Amygdala (tissue), 56 donors: ENCODE measurements at regions not wholly inside any gene's neighbourhood (a gene's known extent, or its start where the extent isn't known, plus 50 kb on each side); places are given as distances from the start of the nearest gene placed in this dataset.

Source experiments
- DNase-seq, 56 donors: peaks; one replicate each; lab custom pipeline; 2025; lab: John Stamatoyannopoulos, UW

DNA sequence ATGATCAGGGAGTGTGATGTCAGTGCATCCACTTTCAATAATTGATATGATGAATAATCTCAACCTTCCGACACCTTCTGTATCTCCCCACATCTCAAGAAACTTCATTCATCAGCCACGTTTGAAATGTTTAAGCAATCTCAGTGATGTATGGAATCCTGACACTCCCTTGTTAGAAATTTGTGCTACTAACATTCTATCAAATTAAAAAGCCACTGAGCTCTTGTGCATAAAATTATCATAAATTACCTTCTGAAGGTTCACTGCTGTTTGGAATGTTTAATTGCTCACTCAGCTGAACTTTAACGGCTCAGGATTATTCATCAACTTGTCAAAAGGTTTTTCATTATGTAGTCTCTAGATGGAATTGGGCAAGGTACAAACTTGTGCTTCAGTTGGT, 108.4 kb upstream of the DPH6 start:
- no peak for DNase-seq

DNA sequence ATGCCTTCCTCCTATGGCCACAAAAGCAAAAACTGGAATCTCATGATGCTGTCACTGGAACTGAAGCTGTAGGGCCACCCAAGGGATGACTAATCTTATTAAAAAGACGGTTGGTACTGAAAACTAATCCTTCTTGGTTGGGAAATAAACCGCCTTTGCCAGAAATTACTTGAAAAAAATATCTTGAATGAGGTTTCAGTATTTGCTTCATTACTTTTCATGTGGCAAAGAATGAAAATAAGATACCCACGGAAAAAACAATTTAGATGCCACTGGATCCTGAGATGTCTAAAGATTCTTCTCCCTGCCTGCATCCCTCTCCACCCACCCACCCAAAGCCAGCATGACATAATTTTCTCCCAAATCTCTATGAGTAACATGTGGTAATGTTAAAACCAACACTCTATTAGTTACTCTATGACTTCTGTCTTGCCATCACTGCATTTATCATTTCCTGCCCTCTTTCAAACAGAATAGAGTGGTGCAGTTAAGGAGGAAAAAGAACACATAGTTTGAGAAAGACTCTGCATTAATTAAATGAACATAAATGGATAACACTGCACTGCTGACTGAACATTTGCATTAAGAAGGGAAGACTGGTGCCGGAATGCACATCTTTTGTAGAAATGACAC, 111.8 kb upstream of the DPH6 start:
- DNase-seq, result no peak

DNA sequence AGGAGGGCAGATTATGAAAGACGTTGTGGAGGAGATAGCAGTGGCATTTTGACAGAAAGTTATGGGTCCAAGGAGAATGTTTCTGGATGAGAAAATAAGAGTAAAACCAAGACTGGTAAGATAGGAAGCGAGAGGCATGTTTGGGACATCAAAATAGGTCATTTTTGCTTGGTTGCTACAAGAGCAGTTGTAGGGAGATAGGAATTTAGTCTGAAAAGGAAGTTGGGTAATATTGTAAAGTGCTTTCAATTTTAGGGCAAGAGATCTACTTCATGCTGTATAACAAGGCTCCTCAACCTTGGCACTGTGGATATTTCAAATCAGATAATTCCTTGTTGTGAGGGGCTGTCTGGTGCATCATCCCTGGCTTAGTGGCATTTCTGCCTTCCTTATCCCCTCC, 118.0 kb upstream of the DPH6 start:
- no peak for DNase-seq

- no peak for DNase-seq
Measured at GRCh38 chr15:35665896-35666536, 120.1 kb upstream of the DPH6 start.

DNA sequence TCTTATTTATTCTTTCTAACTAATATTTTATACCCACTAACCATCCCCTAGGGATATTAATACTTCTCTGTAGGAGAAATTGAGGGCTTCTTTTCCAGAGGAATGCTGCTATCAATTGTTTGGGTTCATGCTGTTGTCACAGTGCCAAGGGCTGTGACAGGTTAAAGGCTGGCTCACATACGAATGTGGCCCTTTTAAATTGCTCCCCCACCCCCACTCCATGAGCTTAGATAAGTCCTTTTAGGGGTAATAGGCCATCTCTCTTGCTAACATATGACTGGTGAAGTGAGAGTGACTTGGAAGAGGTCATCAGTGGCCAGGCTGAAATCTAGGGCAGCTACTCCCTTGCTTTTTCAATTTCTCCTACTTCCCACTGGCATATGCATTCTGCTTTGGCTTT, 121.9 kb upstream of the DPH6 start:
- DNase-seq, result no peak

DNA sequence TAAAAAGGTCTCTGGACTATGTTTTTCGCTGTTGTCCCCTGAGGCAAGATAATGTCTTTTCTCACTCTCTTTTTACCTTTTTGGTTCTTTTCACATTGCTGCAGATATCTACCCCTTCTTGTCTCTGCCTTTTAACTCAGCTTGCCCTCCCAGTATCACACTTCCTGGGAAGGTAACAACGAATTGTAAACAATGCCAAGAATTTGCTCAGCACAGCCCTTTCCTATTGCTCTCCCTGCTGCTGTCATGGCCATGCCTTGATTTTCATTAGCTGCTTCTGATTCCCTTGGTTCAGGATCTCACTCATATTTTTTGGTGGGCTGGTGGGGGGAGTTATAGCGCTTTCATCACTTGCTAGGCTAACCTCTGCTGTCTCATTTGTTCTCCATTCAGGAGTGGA, 123.1 kb upstream of the DPH6 start:
- no peak for DNase-seq

GRCh38 chr15:35669432-35670045, 123.6 kb upstream of the DPH6 start:
- DNase-seq, result no peak

GRCh38 chr15:35671197-35671596, 125.2 kb upstream of the DPH6 start:
- no peak for DNase-seq

DNA sequence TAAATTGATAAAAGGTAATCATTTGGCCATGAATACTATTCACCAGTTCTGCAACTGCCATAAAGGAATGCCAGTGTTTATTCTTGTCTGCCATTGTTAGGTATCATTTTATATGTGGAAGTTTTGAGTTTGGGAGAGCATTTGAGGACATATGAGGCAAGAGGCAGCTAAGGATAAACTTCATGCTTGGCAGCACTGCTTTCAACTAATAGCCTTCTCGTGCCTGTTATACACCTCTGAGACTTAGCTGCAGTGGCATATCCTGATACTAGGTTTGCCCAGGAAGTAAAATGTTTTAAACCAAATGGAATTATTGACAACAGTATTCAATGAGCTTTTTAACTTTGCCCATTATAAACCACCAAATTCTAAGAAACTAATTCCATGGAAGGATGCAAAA, 126.0 kb upstream of the DPH6 start:
- DNase-seq, result no peak

DNA sequence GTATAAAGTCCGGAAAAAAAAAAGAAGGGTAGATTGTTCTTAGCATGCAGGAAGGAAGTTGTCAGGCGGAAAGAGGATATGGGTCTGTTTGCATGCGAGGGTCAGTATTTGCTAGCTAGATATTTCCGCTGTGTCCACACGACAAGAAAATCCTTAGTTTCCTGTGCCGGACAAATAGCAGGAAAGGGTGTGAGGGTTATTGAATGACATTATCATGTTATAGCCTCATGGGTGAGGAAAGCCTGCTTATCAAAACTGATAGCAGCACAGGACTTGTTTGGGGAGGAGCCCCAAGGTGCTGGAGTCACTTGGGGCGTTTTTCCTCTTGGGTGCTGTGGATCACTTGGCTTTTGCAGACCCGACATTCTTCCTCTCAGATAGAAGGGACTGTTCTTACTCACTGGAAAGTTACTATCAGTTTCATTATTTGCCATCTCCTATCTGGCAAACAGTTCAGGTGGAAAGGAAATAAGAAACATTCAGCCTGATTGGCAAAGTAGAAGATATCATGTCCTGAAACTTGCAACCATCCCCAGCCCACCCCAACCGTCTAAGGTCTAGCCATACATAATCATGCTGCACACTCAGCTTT, 127.2 kb upstream of the DPH6 start:
- no peak for DNase-seq

- peak in 1 of 56 donors; percentile 1 for DNase-seq
Measured at GRCh38 chr15:35674873-35675781, 129.2 kb upstream of the DPH6 start.

GRCh38 chr15:35678774-35679173, 132.8 kb upstream of the DPH6 start:
- no peak for DNase-seq

GRCh38 chr15:35679186-35679585, 133.2 kb upstream of the DPH6 start:
- DNase-seq, result no peak

DNA sequence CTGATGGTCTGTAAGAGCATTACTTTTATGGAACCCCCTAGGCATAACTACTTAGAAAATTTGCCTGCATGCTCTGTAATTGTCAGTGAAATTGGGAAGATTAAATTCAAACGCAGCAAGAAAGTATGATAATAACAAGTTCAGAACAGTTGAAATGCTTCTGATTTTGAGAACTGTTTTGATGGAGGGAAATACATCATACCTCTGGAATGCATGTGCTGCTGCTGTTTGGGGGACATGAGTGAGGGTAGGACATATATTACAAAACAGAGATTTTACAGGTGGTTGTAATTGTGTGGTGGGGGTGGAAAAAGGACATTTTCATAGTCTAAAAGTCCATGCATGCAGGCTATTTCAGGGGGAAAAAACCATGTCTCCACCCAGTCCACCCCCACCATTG, 135.0 kb upstream of the DPH6 start:
- DNase-seq, result no peak

DNA sequence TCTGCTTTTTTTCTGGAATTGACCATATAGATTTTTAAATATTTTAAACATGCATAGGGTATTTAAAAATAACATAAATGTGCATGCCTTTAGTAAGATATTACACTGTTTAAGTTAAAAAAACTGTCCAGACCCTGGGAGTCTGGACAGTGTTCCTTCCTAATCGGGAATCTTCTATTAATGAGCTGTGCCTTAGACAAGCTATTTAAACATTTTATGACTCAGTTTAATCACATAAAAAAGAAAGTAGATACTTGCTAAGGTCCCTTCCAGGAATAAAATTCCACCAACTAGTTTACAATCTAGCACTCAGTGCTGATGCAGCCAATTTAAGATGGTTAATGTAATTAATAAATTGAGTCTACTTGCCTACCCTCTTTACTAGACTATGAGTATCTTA, 140.4 kb upstream of the DPH6 start:
- DNase-seq, result no peak

DNA sequence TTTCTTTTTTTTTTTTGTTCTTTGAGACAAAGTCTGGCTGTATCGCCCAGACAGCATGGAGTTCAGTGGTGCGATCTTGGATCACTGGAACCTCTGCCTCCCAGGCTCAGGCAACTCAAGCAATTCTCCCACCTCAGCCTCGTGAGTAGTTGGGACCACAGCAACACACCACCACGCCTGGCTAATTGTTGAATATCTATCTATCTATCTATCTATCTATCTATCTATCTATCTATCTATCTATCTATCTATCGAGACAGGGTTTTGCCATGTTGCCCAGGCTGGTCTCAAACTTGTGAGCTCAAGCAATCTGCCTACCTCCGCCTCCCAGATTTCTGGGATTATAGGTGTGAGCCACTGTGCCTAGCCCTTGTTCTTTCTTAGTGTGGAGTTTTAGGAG, 143.3 kb upstream of the DPH6 start:
- no peak for DNase-seq

DNA sequence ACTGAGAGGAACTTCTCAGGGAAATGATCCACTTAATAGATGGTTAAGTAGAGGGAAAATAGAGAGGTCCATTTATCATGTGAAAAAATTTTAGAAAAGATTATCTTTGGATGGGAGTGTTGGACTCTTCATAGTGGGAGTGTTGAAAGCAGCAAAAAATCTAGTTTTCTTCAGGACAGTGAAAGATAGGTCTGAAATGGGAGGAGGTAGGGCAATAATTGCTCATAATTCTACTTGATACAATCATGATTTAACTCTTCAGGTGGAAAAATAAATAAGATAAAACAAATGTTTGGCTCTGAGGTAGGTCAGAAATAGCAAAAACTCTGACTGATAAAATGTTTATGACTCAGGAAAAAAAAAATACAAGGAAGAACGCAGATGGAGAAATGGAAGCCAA, 144.1 kb upstream of the DPH6 start:
- DNase-seq, result no peak

GRCh38 chr15:35690698-35691116, 144.7 kb upstream of the DPH6 start:
- DNase-seq, result no peak

DNA sequence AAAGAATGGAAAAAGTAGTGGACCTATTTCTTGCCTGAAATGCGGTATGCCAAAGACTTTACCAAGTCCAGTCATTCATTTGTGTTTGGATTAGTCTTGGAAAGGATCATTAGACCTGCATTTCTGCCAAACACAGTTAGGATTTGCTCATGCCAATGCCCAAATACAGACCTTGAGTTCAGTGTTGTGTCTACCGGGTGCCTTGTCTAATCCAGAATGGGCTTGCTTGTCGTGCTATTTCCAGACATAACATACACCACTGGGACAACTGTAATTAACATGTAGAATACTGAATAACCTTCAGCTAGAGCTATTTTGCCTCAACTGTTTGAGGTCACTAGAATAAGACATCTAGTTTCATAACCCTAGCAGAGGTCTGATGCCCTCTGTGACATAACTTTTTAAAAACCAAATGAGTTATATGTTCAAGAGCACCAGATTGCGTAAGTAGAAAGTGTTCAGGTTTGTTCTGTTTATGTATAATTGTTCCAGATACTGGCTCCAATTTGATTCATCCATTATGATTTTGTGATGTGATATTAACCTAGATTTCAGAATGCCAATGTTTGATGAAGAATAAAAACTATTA, 145.3 kb upstream of the DPH6 start:
- no peak for DNase-seq
